Neural progenitor cell (in vitro differentiated cells): ENCODE measurements at regions not wholly inside any gene's neighbourhood (a gene's known extent, or its start where the extent isn't known, plus 50 kb on each side); places are given as distances from the start of the nearest gene placed in this dataset.
A peak's percentile ranks its signal among the peaks of the same experiment; 100 is the strongest.

Source experiments
- DNase-seq: peaks from one replicate; pipeline ENCODE4 v3.0.0-alpha.2; 2016; ENCODE audit warnings: low spot score
- H2AFZ ChIP-seq: fragments of 200-600 bp; sonication (generic); replicated peaks from 2 replicates; pipeline ENCODE4 v1.6.1; 2016; ENCODE audit warnings: antibody characterized with exemption
- H3F3A ChIP-seq: fragments of 200-600 bp; sonication (generic); 2 replicates; pipeline ENCODE4 v1.6.1; 2016; ENCODE audit warnings: antibody characterized with exemption, low read depth
- H3K27ac ChIP-seq: fragments of 200-600 bp; sonication (generic); 2 replicates; pipeline ENCODE4 v1.5.1; 2016; ENCODE audit warnings: mild to moderate bottlenecking
- H3K27me3 ChIP-seq: fragments of 200-600 bp; sonication (generic); 2 replicates; pipeline ENCODE4 v1.6.1; 2016; ENCODE audit warnings: mild to moderate bottlenecking, moderate library complexity
- H3K36me3 ChIP-seq: fragments of 200-600 bp; sonication (generic); 2 replicates; pipeline ENCODE4 v1.5.1; 2016
- H3K4me1 ChIP-seq: fragments of 200-600 bp; sonication (generic); 2 replicates; pipeline ENCODE4 v1.6.1; 2016; ENCODE audit warnings: mixed run types
- H3K4me2 ChIP-seq: fragments of 200-600 bp; sonication (generic); 2 replicates; pipeline ENCODE4 v1.6.1; 2016
- H3K4me3 ChIP-seq: fragments of 200-600 bp; sonication (generic); 2 replicates; pipeline ENCODE4 v1.5.1; 2016
- H3K79me2 ChIP-seq: fragments of 200-600 bp; sonication (generic); 2 replicates; pipeline ENCODE4 v1.6.1; 2016; ENCODE audit warnings: low read depth
- H3K9ac ChIP-seq: fragments of 200-600 bp; sonication (generic); 2 replicates; pipeline ENCODE4 v1.6.1; 2016
- H3K9me3 ChIP-seq: fragments of 200-600 bp; sonication (generic); 2 replicates; pipeline ENCODE4 v1.5.1; 2016; ENCODE audit warnings: low read depth
- H4K20me1 ChIP-seq: fragments of 200-600 bp; sonication (generic); 2 replicates; pipeline ENCODE4 v1.6.1; 2016; ENCODE audit warnings: low read depth
- H3K27ac Mint-ChIP-seq: 3 replicates; pipeline ENCODE4 v1.8.0; 2021; ENCODE audit warnings: mixed read lengths
- H3K27me3 Mint-ChIP-seq: 2 replicates; pipeline ENCODE4 v1.8.0; 2022; ENCODE audit warnings: low read depth, mild to moderate bottlenecking, inconsistent platforms, moderate library complexity, mixed read lengths; ENCODE audit not compliant: insufficient read depth
- H3K36me3 Mint-ChIP-seq: 3 replicates; pipeline ENCODE4 v1.8.0; 2021; ENCODE audit warnings: mixed read lengths
- H3K4me1 Mint-ChIP-seq: 3 replicates; pipeline ENCODE4 v1.8.0; 2021; ENCODE audit warnings: mixed read lengths
- H3K4me3 Mint-ChIP-seq: 3 replicates; pipeline ENCODE4 v1.8.0; 2021; ENCODE audit warnings: mild to moderate bottlenecking, moderate library complexity, mixed read lengths
- H3K9me3 Mint-ChIP-seq: 3 replicates; pipeline ENCODE4 v1.8.0; 2020; ENCODE audit warnings: mixed read lengths
- CTCF ChIP-seq: fragments of 200-600 bp; sonication (generic); IDR thresholded peaks from 2 replicates; pipeline ENCODE4 v1.5.1; 2017; ENCODE audit warnings: antibody characterized with exemption, mild to moderate bottlenecking
- EZH2 ChIP-seq: fragments of 200-600 bp; sonication (generic); IDR thresholded peaks from 2 replicates; pipeline ENCODE4 v1.6.1; 2017; ENCODE audit warnings: antibody characterized with exemption, mild to moderate bottlenecking, moderate library complexity
- EZH2phosphoT487 ChIP-seq: fragments of 200-600 bp; sonication (generic); IDR thresholded peaks from 2 replicates; pipeline ENCODE4 v1.6.1; 2017; ENCODE audit warnings: antibody characterized with exemption

- DNase-seq = no peak
- TF ChIP-seq EZH2phosphoT487 (no peak), CTCF (no peak), EZH2 (no peak)
These were observed 172.5 kb downstream of the ABHD5 start for GRCh38 chr3:43862992-43863805.

GRCh38 chr3:43863966-43864933 is 173.5 kb downstream of the ABHD5 start:
- Mint-ChIP-seq H3K4me1 (peaks cover 4% of the 10 kb centered on the region), H3K27me3 (peaks cover 13% of the 10 kb centered on the region), H3K9me3 (no peaks in the 10 kb centered on the region)

More at GRCh38 chr3:43862992-43863805, 172.5 kb downstream of the ABHD5 start:
- H3K4me2 ChIP-seq = no peak overlapping the region
- H3K4me3 Mint-ChIP-seq = no peak overlapping the region
- H3K9ac ChIP-seq = no peak overlapping the region
- no peak overlapping the region for H2AFZ ChIP-seq
- no peaks in the 10 kb centered on the region for H3F3A ChIP-seq
- H3K27ac Mint-ChIP-seq = peak overlapping the region; percentile 25
- peaks cover 11% of the 10 kb centered on the region for H3K27me3 Mint-ChIP-seq
- H3K9me3 Mint-ChIP-seq = no peaks in the 10 kb centered on the region
- H3K36me3 ChIP-seq = no peaks in the 10 kb centered on the region
- peaks cover 9% of the 10 kb centered on the region for H3K4me1 Mint-ChIP-seq
- peaks cover 5% of the 10 kb centered on the region for H3K27me3 ChIP-seq
- H3K36me3 Mint-ChIP-seq = peaks cover 2% of the 10 kb centered on the region
- H4K20me1 ChIP-seq = no peaks in the 10 kb centered on the region
- peaks cover 4% of the 10 kb centered on the region for H3K4me1 ChIP-seq
- H3K4me3 ChIP-seq = no peak overlapping the region
- H3K27ac ChIP-seq = no peak overlapping the region
- H3K9me3 ChIP-seq = no peaks in the 10 kb centered on the region
- no peaks in the 10 kb centered on the region for H3K79me2 ChIP-seq

GRCh38 chr3:43865351-43865750 is 174.6 kb downstream of the ABHD5 start:
- Mint-ChIP-seq H3K36me3 (peaks cover 2% of the 10 kb centered on the region), H3K27me3 (peaks cover 13% of the 10 kb centered on the region), H3K27ac (no peak overlapping the region), H3K4me3 (no peak overlapping the region), H3K9me3 (no peaks in the 10 kb centered on the region), H3K4me1 (peaks cover 9% of the 10 kb centered on the region)
- Histone ChIP-seq H3F3A (no peaks in the 10 kb centered on the region), H3K9me3 (no peaks in the 10 kb centered on the region), H2AFZ (no peak overlapping the region), H3K79me2 (no peaks in the 10 kb centered on the region), H3K27ac (no peak overlapping the region), H4K20me1 (no peaks in the 10 kb centered on the region), H3K36me3 (no peaks in the 10 kb centered on the region), H3K4me2 (no peak overlapping the region), H3K4me3 (no peak overlapping the region), H3K4me1 (no peaks in the 10 kb centered on the region), H3K27me3 (no peaks in the 10 kb centered on the region), H3K9ac (no peak overlapping the region)
- DNase-seq = no peak
- TF ChIP-seq EZH2 (no peak), CTCF (no peak), EZH2phosphoT487 (no peak)

More at GRCh38 chr3:43863966-43864933, 173.5 kb downstream of the ABHD5 start:
- TF ChIP-seq CTCF (no peak), EZH2 (no peak), EZH2phosphoT487 (no peak)
- peaks cover 2% of the 10 kb centered on the region for H3K36me3 Mint-ChIP-seq
- no peaks in the 10 kb centered on the region for H3F3A ChIP-seq
- H2AFZ ChIP-seq = no peak overlapping the region
- H3K27ac Mint-ChIP-seq = no peak overlapping the region
- H4K20me1 ChIP-seq = no peaks in the 10 kb centered on the region
- no peaks in the 10 kb centered on the region for H3K4me1 ChIP-seq
- H3K4me2 ChIP-seq = no peak overlapping the region
- H3K27ac ChIP-seq = no peak overlapping the region
- no peaks in the 10 kb centered on the region for H3K36me3 ChIP-seq
- H3K79me2 ChIP-seq = no peaks in the 10 kb centered on the region
- no peaks in the 10 kb centered on the region for H3K9me3 ChIP-seq
- H3K4me3 Mint-ChIP-seq = no peak overlapping the region
- DNase-seq = no peak
- no peaks in the 10 kb centered on the region for H3K27me3 ChIP-seq
- no peak overlapping the region for H3K9ac ChIP-seq
- H3K4me3 ChIP-seq = no peak overlapping the region
